Stimulated activated CD8-positive, alpha-beta memory T cell treated with anti-CD3 and anti-CD28 coated beads, Interleukin-12 subunit alpha, Interleukin-12 subunit beta, amount 100 ng/mL, for 24 hours (primary cell): ENCODE measurements at regions not wholly inside any gene's neighbourhood (a gene's known extent, or its start where the extent isn't known, plus 50 kb on each side); places are given as distances from the start of the nearest gene placed in this dataset.
"Not testable (repeated sequence)": the region's sequence is repeated elsewhere in the genome, so short reads cannot be mapped to it uniquely, and the experiment has no call there.

Source experiments
- DNase-seq: peaks from one replicate; pipeline ENCODE4 v3.0.0-alpha.2; 2020; ENCODE audit errors: extremely low read depth

GRCh38 chr10:118965645-118966044, 63.9 kb upstream of the NANOS1 start:
- no peak for DNase-seq

- no peak for DNase-seq
Observed at GRCh38 chr10:118966076-118966849, 63.3 kb upstream of the NANOS1 start.

GRCh38 chr10:118966850-118967125, 62.7 kb upstream of the NANOS1 start:
- DNase-seq: no peak

GRCh38 chr10:118967160-118967559, 62.4 kb upstream of the NANOS1 start:
- no peak for DNase-seq

GRCh38 chr10:118968060-118968459, 61.5 kb upstream of the NANOS1 start:
- no peak for DNase-seq

GRCh38 chr10:118968482-118968881, 61.0 kb upstream of the NANOS1 start:
- no peak for DNase-seq

GRCh38 chr10:118969014-118969413, 60.5 kb upstream of the NANOS1 start:
- DNase-seq: no peak

- DNase-seq: no peak
Observed at GRCh38 chr10:118970770-118971169, 58.7 kb upstream of the NANOS1 start.

- no peak for DNase-seq
Observed at GRCh38 chr10:118971187-118971586, 58.3 kb upstream of the NANOS1 start.

GRCh38 chr10:118971876-118972275, 57.6 kb upstream of the NANOS1 start:
- DNase-seq: no peak

- no peak for DNase-seq
Observed at GRCh38 chr10:118973744-118974143, 55.8 kb upstream of the NANOS1 start.

- DNase-seq: no peak
Observed at GRCh38 chr10:118974951-118975350, 54.6 kb upstream of the NANOS1 start.

GRCh38 chr10:118976219-118976618, 53.3 kb upstream of the NANOS1 start:
- not testable (repeated sequence) for DNase-seq

GRCh38 chr10:118977022-118977599, 52.4 kb upstream of the NANOS1 start:
- no peak for DNase-seq

GRCh38 chr10:118977835-118978234, 51.7 kb upstream of the NANOS1 start:
- DNase-seq: no peak

GRCh38 chr10:118978316-118978997, 51.1 kb upstream of the NANOS1 start:
- DNase-seq: no peak

GRCh38 chr10:118978998-118979350, 50.5 kb upstream of the NANOS1 start:
- no peak for DNase-seq

- DNase-seq: no peak
Observed at GRCh38 chr10:118979661-118980060, 49.9 kb upstream of the NANOS1 start.
